Smooth muscle cell (in vitro differentiated cells): ENCODE measurements at regions not wholly inside any gene's neighbourhood (a gene's known extent, or its start where the extent isn't known, plus 50 kb on each side); places are given as distances from the start of the nearest gene placed in this dataset.

Experiments used
- DNase-seq: peaks from one replicate; lab custom pipeline; 2025; ENCODE audit not compliant: unreplicated experiment; lab: John Stamatoyannopoulos, UW
- H2AFZ ChIP-seq: fragments of 200-600 bp; sonication (generic); 2 replicates; pipeline ENCODE4 v1.6.0; 2016; ENCODE audit warnings: antibody characterized with exemption, low read depth, mild to moderate bottlenecking
- H3F3A ChIP-seq: fragments of 200-600 bp; sonication (generic); 2 replicates; pipeline ENCODE4 v1.6.0; 2017; ENCODE audit warnings: antibody characterized with exemption, low read depth
- H3K27ac ChIP-seq: fragments of 200-600 bp; sonication (generic); 2 replicates; pipeline ENCODE4 v1.5.1; 2016; ENCODE audit warnings: low read depth, mild to moderate bottlenecking
- H3K27me3 ChIP-seq: fragments of 200-600 bp; sonication (generic); 2 replicates; pipeline ENCODE4 v1.6.1; 2016; ENCODE audit warnings: low read depth, mild to moderate bottlenecking
- H3K36me3 ChIP-seq: fragments of 200-600 bp; sonication (generic); 2 replicates; pipeline ENCODE4 v1.5.1; 2016; ENCODE audit warnings: low read depth
- H3K4me1 ChIP-seq: fragments of 200-600 bp; sonication (generic); 2 replicates; pipeline ENCODE4 v1.5.1; 2016; ENCODE audit warnings: low read depth
- H3K4me2 ChIP-seq: fragments of 200-600 bp; sonication (generic); 2 replicates; pipeline ENCODE4 v1.6.0; 2016; ENCODE audit warnings: mild to moderate bottlenecking
- H3K4me3 ChIP-seq: fragments of 200-600 bp; sonication (generic); 2 replicates; pipeline ENCODE4 v1.5.1; 2016; ENCODE audit warnings: mild to moderate bottlenecking
- H3K79me2 ChIP-seq: fragments of 200-600 bp; sonication (generic); 2 replicates; pipeline ENCODE4 v1.6.0; 2016; ENCODE audit warnings: low read depth, mild to moderate bottlenecking
- H3K9ac ChIP-seq: fragments of 200-600 bp; sonication (generic); 2 replicates; pipeline ENCODE4 v1.6.0; 2016; ENCODE audit warnings: low read depth
- H3K9me3 ChIP-seq: fragments of 200-600 bp; sonication (generic); replicated peaks from 2 replicates; pipeline ENCODE4 v1.5.1; 2016; ENCODE audit warnings: low read depth
- H4K20me1 ChIP-seq: fragments of 200-600 bp; sonication (generic); 2 replicates; pipeline ENCODE4 v1.6.0; 2016; ENCODE audit warnings: low read depth
- CTCF ChIP-seq: fragments of 200-600 bp; sonication (generic); IDR thresholded peaks from 2 replicates; pipeline ENCODE4 v1.5.1; 2017; ENCODE audit warnings: borderline replicate concordance, mild to moderate bottlenecking, antibody characterized with exemption; ENCODE audit not compliant: insufficient read depth, poor library complexity, severe bottlenecking
- WGBS: methylation state at CpG from one replicate; pipeline ENCODE4 v1.1.7; 2016; ENCODE audit warnings: low lambda C conversion rate; 5-methylcytosine and 5-hydroxymethylcytosine counted together

DNA sequence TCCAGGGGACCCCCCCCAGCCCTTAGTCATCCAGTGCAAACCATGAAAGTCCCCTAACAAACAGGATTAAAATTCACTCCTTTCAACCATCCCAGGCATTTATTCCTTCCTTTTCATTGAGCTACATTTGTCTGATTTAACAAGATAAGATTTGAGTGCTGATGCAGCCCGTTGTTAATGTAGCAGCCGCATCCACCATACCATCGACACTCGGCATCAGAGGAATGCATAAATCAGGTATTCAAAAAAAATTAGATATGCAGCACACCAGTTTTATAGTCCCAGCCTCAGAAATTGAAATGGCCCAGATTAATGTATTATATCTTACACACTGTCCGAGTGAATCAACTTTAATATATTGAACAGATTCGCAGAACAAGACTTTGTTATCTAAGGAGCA is 676.5 kb upstream of the FANCL start:
- H3K9me3 ChIP-seq = no peaks in the 10 kb centered on the region
- H3K36me3 ChIP-seq = no peaks in the 10 kb centered on the region
- H3K27ac ChIP-seq = no peak overlapping the region
- H3F3A ChIP-seq = no peaks in the 10 kb centered on the region
- TF ChIP-seq CTCF = no peak
- no peak overlapping the region for H3K4me2 ChIP-seq
- WGBS = 88% methylated on average over 6 of the region's 6 CpGs
- no peak for DNase-seq
- H3K9ac ChIP-seq = no peak overlapping the region
- no peak overlapping the region for H2AFZ ChIP-seq
- peaks cover 13% of the 10 kb centered on the region for H3K4me1 ChIP-seq
- H3K27me3 ChIP-seq = no peaks in the 10 kb centered on the region
- H4K20me1 ChIP-seq = no peaks in the 10 kb centered on the region
- no peak overlapping the region for H3K4me3 ChIP-seq
- H3K79me2 ChIP-seq = no peaks in the 10 kb centered on the region

DNA sequence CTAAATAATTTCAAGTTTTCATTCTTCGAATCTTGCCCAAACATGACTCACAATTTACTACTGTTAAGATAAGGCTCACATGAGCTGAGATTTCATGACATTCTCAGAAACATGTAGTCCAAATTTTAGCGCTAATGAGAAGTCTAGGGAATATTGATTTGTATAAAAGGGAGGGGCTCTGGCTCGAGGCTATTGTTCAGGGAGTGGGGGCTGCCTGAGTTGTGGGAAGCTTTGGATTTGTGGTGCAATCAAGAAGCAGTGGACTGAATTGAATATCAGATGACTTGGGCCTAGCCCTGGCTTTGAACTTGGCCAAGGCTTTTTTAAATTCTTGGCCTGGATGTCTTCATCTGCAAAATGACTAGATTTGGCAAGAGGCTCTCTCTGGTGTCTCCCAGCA is 674.9 kb upstream of the FANCL start:
- Histone ChIP-seq H3K79me2 (no peaks in the 10 kb centered on the region), H4K20me1 (no peaks in the 10 kb centered on the region), H3K27ac (no peak overlapping the region), H3K9ac (no peak overlapping the region), H3K9me3 (no peaks in the 10 kb centered on the region), H3K4me2 (no peak overlapping the region), H3F3A (no peaks in the 10 kb centered on the region), H2AFZ (no peak overlapping the region), H3K27me3 (no peaks in the 10 kb centered on the region), H3K36me3 (no peaks in the 10 kb centered on the region), H3K4me3 (no peak overlapping the region), H3K4me1 (peaks cover 13% of the 10 kb centered on the region)
- no peak for TF ChIP-seq CTCF
- no peak for DNase-seq
- 73% methylated on average over 3 of the region's 3 CpGs for WGBS

- Histone ChIP-seq H4K20me1 (no peaks in the 10 kb centered on the region), H3K9me3 (no peaks in the 10 kb centered on the region), H3K4me2 (no peak overlapping the region), H3K4me1 (peaks cover 13% of the 10 kb centered on the region), H3F3A (no peaks in the 10 kb centered on the region), H2AFZ (no peak overlapping the region), H3K27ac (no peak overlapping the region), H3K79me2 (no peaks in the 10 kb centered on the region), H3K4me3 (no peak overlapping the region), H3K36me3 (no peaks in the 10 kb centered on the region), H3K9ac (no peak overlapping the region), H3K27me3 (no peaks in the 10 kb centered on the region)
- TF ChIP-seq CTCF = no peak
- DNase-seq = no peak
- WGBS = 93% methylated on average over 6 of the region's 6 CpGs
Observed at GRCh38 chr2:58914733-58915505, 673.8 kb upstream of the FANCL start.
